ENCODE measurements at regions not wholly inside any gene's neighbourhood (a gene's known extent, or its start where the extent isn't known, plus 50 kb on each side); places are given as distances from the start of the nearest gene placed in this dataset.

GRCh38 chr22:47446821-47447810 is 684.7 kb downstream of the TBC1D22A start:
- no peak for DNase-seq (ENCODE audit: low spot score)

- no peak for DNase-seq (ENCODE audit: low spot score)
Measured at GRCh38 chr22:47446331-47446730, 683.9 kb downstream of the TBC1D22A start.

- DNase-seq (ENCODE audit: low spot score): no peak
Measured at GRCh38 chr22:47445716-47446290, 683.4 kb downstream of the TBC1D22A start.

- no peak for DNase-seq (ENCODE audit: low spot score)
Measured at GRCh38 chr22:47445212-47445611, 682.8 kb downstream of the TBC1D22A start.

GRCh38 chr22:47444746-47445065 is 682.3 kb downstream of the TBC1D22A start:
- no peak for DNase-seq (ENCODE audit: low spot score)

- DNase-seq (ENCODE audit: low spot score): no peak
Measured at GRCh38 chr22:47443836-47444745, 681.6 kb downstream of the TBC1D22A start.

- no peak for DNase-seq (ENCODE audit: low spot score)
Measured at GRCh38 chr22:47442821-47443220, 680.4 kb downstream of the TBC1D22A start.

GRCh38 chr22:47439643-47440265 is 677.3 kb downstream of the TBC1D22A start:
- DNase-seq (ENCODE audit: low spot score): no peak

- DNase-seq (ENCODE audit: low spot score): no peak
Measured at GRCh38 chr22:47437636-47438035, 675.2 kb downstream of the TBC1D22A start.

- no peak for DNase-seq (ENCODE audit: low spot score)
Measured at GRCh38 chr22:47437110-47437509, 674.7 kb downstream of the TBC1D22A start.

GRCh38 chr22:47435826-47436225 is 673.4 kb downstream of the TBC1D22A start:
- no peak for DNase-seq (ENCODE audit: low spot score)

- no peak for DNase-seq (ENCODE audit: low spot score)
Measured at GRCh38 chr22:47435204-47435487, 672.7 kb downstream of the TBC1D22A start.

GRCh38 chr22:47434336-47435203 is 672.1 kb downstream of the TBC1D22A start:
- no peak for DNase-seq (ENCODE audit: low spot score)

- no peak for DNase-seq (ENCODE audit: low spot score)
Measured at GRCh38 chr22:47433627-47434026, 671.2 kb downstream of the TBC1D22A start.

GRCh38 chr22:47432683-47433082 is 670.2 kb downstream of the TBC1D22A start:
- DNase-seq (ENCODE audit: low spot score): no peak

- no peak for DNase-seq (ENCODE audit: low spot score)
Measured at GRCh38 chr22:47423861-47424820, 661.7 kb downstream of the TBC1D22A start.

GRCh38 chr22:47423266-47423665 is 660.8 kb downstream of the TBC1D22A start:
- no peak for DNase-seq (ENCODE audit: low spot score)

GRCh38 chr22:47422736-47423135 is 660.3 kb downstream of the TBC1D22A start:
- no peak for DNase-seq (ENCODE audit: low spot score)

- DNase-seq (ENCODE audit: low spot score): no peak
Measured at GRCh38 chr22:47421846-47422245, 659.4 kb downstream of the TBC1D22A start.

GRCh38 chr22:47420211-47420610 is 657.8 kb downstream of the TBC1D22A start:
- DNase-seq (ENCODE audit: low spot score): no peak

All from putamen (tissue), 1 donor.